ENCODE measurements at regions not wholly inside any gene's neighbourhood (a gene's known extent, or its start where the extent isn't known, plus 50 kb on each side); places are given as distances from the start of the nearest gene placed in this dataset.

DNA sequence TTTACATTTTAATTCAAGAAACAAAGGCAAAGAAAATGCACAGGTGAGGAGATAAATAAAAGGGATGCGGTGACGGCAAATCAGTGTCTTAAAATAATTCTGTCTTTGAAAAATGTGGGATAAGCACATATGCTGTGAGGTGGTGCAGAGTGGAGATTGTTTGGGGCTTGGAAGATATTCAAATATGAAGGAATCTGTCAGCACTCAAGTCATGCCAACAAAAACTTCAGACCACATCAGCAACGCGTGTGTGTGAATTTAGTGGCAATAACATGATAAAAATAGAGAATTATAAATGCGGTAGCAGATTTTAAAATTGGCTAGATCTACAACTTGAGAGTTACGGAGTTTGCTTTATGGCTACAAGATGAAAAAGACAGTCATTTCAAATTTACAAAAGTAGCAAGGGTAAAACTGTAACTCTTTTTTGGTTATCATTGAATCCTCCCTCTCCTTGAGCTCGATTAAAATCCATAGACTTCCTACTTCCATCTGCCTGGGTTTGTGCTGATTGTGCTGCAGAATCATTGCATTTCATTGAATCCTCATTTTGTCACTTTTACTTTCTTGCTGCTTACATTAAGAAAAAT lies 71.5 kb upstream of the VCX2 start:
- no peaks in the 10 kb centered on the region for H3K23me2 ChIP-seq (ENCODE audit: insufficient read length, low read depth, low read length, poor library complexity, severe bottlenecking)
- H3K56ac ChIP-seq (ENCODE audit: insufficient read length, low read depth, low read length), result no peak overlapping the region
- no peak overlapping the region for H3T11ph ChIP-seq (ENCODE audit: low read length)
- WGBS (ENCODE audit: extremely low coverage, insufficient read length, low lambda C conversion rate), result no CpG with 5 or more reads among the region's 7 CpGs
- H2BK12ac ChIP-seq (ENCODE audit: insufficient read length, low read depth, low read length), result no peak overlapping the region
- H4K91ac ChIP-seq (ENCODE audit: insufficient read length, low read depth, low read length), result no peak overlapping the region
- H4K8ac ChIP-seq (replicated peaks; ENCODE audit: insufficient read length, low read depth, low read length), result no peak overlapping the region
- no peak for DNase-seq
- H3K27ac Mint-ChIP-seq, result no peak overlapping the region
- no peak overlapping the region for H2BK20ac ChIP-seq (ENCODE audit: low read depth, low read length, poor library complexity, severe bottlenecking)
- H3K9me3 ChIP-seq (ENCODE audit: control insufficient read depth, low read depth, low read length), result no peaks in the 10 kb centered on the region
- H3K23ac ChIP-seq (ENCODE audit: insufficient read length, low read depth, low read length), result no peak overlapping the region
- no peak overlapping the region for H3K9ac ChIP-seq (ENCODE audit: extremely low read depth, insufficient read length, low read length)
- H3K4me1 ChIP-seq (ENCODE audit: insufficient read depth, low read length), result no peaks in the 10 kb centered on the region; the same call in 1 of the 2 replicates
- H3K4me1 Mint-ChIP-seq, result no peaks in the 10 kb centered on the region
- no peaks in the 10 kb centered on the region for H4K20me1 ChIP-seq (ENCODE audit: control insufficient read depth, insufficient read depth, insufficient read length)
- H3K79me2 ChIP-seq (ENCODE audit: insufficient read depth, low read length), result no peaks in the 10 kb centered on the region
- H2AK5ac ChIP-seq (ENCODE audit: insufficient read length, low read length), result no peak overlapping the region
- no peak overlapping the region for H3K14ac ChIP-seq (ENCODE audit: insufficient read depth, low read length)
- no peaks in the 10 kb centered on the region for H3K36me3 Mint-ChIP-seq (ENCODE audit: insufficient read depth in 1 of 3, low read depth in 3 of 3)
- H3K27me3 ChIP-seq (ENCODE audit: insufficient read depth, low read length), result no peaks in the 10 kb centered on the region; the same call in 1 of the 2 replicates
- H4K5ac ChIP-seq (ENCODE audit: insufficient read length, low read depth, low read length), result no peak overlapping the region
- H3K79me1 ChIP-seq (ENCODE audit: insufficient read depth, low read depth, low read length, poor library complexity, severe bottlenecking), result no peaks in the 10 kb centered on the region
- no peak overlapping the region for H3K27ac ChIP-seq (ENCODE audit: insufficient read length, low read depth, low read length)
- H3K18ac ChIP-seq (ENCODE audit: insufficient read length, low read depth, low read length), result no peak overlapping the region
- no peak overlapping the region for H2BK120ac ChIP-seq (ENCODE audit: low read depth, low read length, poor library complexity, severe bottlenecking)
- no peak overlapping the region for H3K4ac ChIP-seq (ENCODE audit: low read depth, low read length)
- no peak overlapping the region for H2BK15ac ChIP-seq (ENCODE audit: low read depth, low read length)
- TF ChIP-seq CTCF (conservative IDR thresholded peaks at IDR 0.05), result no peak
- H2BK5ac ChIP-seq (ENCODE audit: insufficient read length, low read length), result no peak overlapping the region
- H2AFZ ChIP-seq (ENCODE audit: low read length), result no peak overlapping the region
- H3K4me2 ChIP-seq (ENCODE audit: insufficient read depth, insufficient read length, low read length), result no peak overlapping the region
- no peak overlapping the region for H3K4me3 Mint-ChIP-seq
- H3K9me3 Mint-ChIP-seq, result no peaks in the 10 kb centered on the region
- H3K27me3 Mint-ChIP-seq (ENCODE audit: low read depth), result no peaks in the 10 kb centered on the region

Data from H9 (cell line).